ENCODE measurements at regions not wholly inside any gene's neighbourhood (a gene's known extent, or its start where the extent isn't known, plus 50 kb on each side); places are given as distances from the start of the nearest gene placed in this dataset.

DNA sequence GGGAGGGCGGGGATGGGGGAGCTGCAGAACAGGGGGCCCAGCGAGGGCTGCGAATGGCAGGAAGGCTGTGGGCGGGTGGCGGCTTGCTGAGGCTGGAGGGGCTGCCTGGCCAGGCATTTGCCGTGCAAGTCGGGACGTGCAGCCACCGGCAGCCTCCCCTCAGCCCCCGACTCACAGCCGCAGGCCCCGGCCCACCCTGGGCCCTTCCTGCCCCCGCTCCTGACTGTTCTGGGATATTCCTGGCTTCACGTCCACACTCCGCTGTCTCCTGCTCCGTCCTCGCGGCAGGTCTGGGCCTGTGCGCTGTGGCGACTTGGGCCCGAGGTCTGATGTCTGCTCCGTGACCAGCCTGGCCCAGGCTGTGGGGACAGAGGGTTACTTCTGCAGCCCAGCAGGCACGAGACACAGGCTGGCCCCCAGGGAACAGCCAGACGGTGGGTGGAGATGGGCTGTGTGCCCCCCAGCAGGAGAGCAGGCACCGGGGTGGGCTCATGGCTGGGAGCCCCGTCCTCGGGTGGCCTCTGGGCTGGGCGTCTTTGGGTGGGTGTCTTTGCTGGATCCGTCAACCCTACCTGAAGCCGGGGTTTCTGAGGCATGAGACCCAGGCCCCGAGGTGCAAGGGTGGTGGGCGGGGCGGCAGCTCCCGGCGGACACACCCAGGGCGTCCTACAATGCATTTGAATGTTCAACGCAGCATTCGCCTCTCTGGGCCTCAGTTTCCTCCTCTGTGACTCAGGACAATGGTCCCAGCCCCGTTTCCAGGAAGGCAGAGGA, 86.5 kb downstream of the FOXL3 start:
- TF ChIP-seq, protein P1, sequence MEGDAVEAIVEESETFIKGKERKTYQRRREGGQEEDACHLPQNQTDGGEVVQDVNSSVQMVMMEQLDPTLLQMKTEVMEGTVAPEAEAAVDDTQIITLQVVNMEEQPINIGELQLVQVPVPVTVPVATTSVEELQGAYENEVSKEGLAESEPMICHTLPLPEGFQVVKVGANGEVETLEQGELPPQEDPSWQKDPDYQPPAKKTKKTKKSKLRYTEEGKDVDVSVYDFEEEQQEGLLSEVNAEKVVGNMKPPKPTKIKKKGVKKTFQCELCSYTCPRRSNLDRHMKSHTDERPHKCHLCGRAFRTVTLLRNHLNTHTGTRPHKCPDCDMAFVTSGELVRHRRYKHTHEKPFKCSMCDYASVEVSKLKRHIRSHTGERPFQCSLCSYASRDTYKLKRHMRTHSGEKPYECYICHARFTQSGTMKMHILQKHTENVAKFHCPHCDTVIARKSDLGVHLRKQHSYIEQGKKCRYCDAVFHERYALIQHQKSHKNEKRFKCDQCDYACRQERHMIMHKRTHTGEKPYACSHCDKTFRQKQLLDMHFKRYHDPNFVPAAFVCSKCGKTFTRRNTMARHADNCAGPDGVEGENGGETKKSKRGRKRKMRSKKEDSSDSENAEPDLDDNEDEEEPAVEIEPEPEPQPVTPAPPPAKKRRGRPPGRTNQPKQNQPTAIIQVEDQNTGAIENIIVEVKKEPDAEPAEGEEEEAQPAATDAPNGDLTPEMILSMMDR (IDR thresholded peaks at IDR 0.05), result no peak
- TF ChIP-seq POLR2A (IDR thresholded peaks at IDR 0.05) (no peak), POLR2AphosphoS5 (IDR thresholded peaks at IDR 0.05) (no peak)
- peak; percentile 50 to 84 for DNase-seq (ENCODE audit: low spot score in 2 of 2)
- Histone ChIP-seq H3K27ac (peak overlapping the region; percentile 77 to 79), H3K27me3 (peaks cover 0 to 28% of the 10 kb centered on the region in 2 donors), H3K4me1 (no peaks in the 10 kb centered on the region), H3K4me3 (peak overlapping the region in 2 of 3 donors; percentile 23 to 39), H3K36me3 (no peaks in the 10 kb centered on the region), H3K9me3 (no peaks in the 10 kb centered on the region)
- intact Hi-C loops (cut with DNase I; ENCODE audit: low total_unique reads), result no loop called here

DNA sequence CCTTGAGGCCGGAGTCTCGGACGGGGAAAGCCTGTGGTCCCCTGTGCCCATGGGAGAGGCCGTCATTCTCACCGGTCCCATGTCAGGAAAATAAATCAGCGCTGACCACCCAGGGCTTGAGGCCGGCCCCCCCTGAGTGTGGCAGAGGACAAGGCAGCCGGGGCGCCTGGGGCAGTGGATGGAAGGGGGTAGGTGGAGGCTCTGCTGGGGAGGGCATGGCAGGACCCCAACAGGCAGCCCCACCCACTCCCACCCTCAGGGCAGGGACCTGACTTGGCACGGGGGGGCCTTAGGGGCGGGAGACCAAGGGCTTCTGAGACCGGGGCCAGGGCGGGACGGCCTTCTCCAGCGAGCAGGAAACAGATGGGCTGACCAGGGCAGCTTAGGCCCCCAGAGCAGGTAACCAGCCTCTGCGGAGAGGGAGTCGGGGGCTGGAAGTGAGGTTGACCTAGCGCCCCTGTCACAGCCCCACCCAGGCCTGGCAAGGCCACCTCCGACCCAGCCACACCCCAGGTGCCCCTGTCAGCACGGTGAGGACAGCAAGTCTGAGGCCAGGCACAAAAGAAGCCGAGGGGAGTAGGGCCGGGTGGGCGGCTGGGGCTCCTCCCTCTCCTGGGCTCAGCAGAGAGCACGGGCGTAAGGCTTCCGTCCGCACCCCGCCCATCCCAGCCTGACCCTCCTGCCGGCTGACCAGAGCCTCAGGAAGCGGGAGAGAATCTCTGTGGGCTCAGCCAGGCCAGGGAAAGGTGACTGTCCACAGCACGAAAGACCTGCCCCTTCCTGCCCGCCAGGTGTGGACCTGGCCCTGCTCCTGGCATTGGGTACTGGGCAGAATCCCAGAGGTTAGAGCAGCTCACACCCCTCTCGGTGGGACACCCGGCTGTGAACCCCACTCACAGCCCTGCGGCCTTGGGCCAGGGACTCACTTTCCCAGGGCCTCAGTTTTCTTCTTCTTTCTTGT, 87.4 kb downstream of the FOXL3 start:
- Histone ChIP-seq H3K27me3 (peaks cover 0 to 28% of the 10 kb centered on the region in 2 donors), H3K36me3 (no peaks in the 10 kb centered on the region), H3K27ac (peak overlapping the region; percentile 77 to 79), H3K4me1 (no peaks in the 10 kb centered on the region), H3K9me3 (no peaks in the 10 kb centered on the region), H3K4me3 (peak overlapping the region in 1 of 3 donors; percentile 11)
- TF ChIP-seq, protein P1 (IDR thresholded peaks at IDR 0.05), result no peak
- TF ChIP-seq POLR2A (IDR thresholded peaks at IDR 0.05) (no peak), POLR2AphosphoS5 (IDR thresholded peaks at IDR 0.05) (no peak)
- intact Hi-C loops (cut with DNase I; ENCODE audit: low total_unique reads), result no loop called here
- peak; percentile 32 to 54 for DNase-seq (ENCODE audit: low spot score in 2 of 2)

DNA sequence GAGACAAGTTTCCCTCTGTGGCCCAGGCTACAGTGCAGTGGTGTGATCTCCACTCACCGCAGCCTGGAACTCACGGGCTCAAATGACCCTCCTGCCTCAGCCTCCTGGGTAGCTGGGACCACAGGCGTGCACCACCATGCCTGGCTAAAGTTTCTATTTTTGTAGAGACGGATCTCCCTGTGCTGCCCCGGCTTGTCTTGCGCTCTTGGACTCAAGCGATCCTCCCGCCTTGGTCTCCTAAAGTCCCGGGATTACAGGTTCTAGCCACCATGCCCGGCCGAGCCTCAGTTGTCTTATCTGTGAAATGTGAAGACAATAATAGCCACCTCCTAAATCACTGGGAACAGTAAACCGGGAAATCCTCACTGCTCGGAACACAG, 88.1 kb downstream of the FOXL3 start:
- H3K36me3 ChIP-seq, result no peaks in the 10 kb centered on the region
- peak in 1 of 2 donors; percentile 30 for DNase-seq (ENCODE audit: low spot score in 2 of 2)
- TF ChIP-seq POLR2A (IDR thresholded peaks at IDR 0.05) (no peak), POLR2AphosphoS5 (IDR thresholded peaks at IDR 0.05) (no peak)
- TF ChIP-seq, protein P1 (IDR thresholded peaks at IDR 0.05), result no peak

DNA sequence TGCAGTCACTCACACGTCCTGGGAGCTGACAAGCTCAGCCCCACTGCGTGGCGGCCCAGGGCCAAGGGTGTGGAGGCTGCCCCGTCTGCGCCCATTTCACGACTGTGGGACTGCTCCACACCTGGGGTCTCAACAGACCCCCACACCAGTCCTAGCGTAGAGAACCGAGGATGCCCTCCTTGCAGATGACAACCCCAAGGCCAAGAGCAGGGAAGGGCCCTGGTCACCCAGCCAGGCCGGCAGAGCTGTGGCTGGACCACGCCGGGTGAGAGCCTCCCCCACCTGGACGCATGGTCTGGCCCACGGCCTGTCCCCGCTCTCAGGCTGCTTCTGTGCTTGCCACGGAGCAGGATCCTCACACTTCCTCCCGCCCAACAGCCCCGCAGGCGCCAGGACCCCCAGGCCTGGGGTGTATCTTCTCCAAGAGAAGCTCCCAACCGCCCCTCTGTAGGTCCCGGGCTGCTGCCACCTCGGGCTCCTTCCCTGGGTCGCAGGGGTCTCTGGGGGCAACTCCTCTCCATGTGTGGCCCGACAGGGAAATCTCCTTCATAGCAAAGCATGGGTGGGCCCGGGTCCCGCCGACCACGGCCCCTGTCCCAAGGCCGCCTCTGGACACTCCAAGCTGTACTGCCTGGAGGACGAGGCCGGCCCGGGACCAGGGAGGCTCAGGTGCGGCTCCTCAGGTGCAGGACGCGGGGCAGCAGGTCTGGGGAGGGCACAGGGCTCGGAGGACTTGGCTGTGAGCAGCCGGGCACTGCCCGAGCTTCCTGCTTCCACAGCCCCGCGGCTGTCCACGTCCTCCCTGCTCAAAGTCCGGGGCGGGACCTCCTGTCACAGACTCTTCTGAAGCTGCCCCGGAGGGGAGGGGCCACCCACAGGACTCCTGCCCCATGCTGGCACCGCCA, 88.8 kb downstream of the FOXL3 start:
- Histone ChIP-seq H3K4me1 (no peaks in the 10 kb centered on the region), H3K27me3 (peaks cover 0 to 28% of the 10 kb centered on the region in 2 donors), H3K4me3 (peak overlapping the region; percentile 21 to 57 (median 24)), H3K27ac (no peak overlapping the region), H3K36me3 (no peaks in the 10 kb centered on the region), H3K9me3 (peaks cover 0 to 6% of the 10 kb centered on the region in 2 donors)
- no peak for TF ChIP-seq POLR2AphosphoS5 (IDR thresholded peaks at IDR 0.05)
- TF ChIP-seq, protein P1 (IDR thresholded peaks at IDR 0.05), result no peak
- TF ChIP-seq POLR2A (IDR thresholded peaks at IDR 0.05), result no peak
- peak in 1 of 2 donors; percentile 16 for DNase-seq (ENCODE audit: low spot score in 2 of 2)
- intact Hi-C loops (cut with DNase I; ENCODE audit: low total_unique reads), result no loop called here

More for the DNA sequence above, 88.1 kb downstream of the FOXL3 start:
- Histone ChIP-seq H3K27me3 (peaks cover 0 to 28% of the 10 kb centered on the region in 2 donors), H3K4me3 (no peak overlapping the region), H3K9me3 (no peaks in the 10 kb centered on the region), H3K27ac (no peak overlapping the region), H3K4me1 (no peaks in the 10 kb centered on the region)
- intact Hi-C loops (cut with DNase I; ENCODE audit: low total_unique reads), result no loop called here

All from breast epithelium (tissue), 4 donors.